RWPE2 (cell line): ENCODE measurements at regions not wholly inside any gene's neighbourhood (a gene's known extent, or its start where the extent isn't known, plus 50 kb on each side); places are given as distances from the start of the nearest gene placed in this dataset.

ENCODE experiments used
- ATAC-seq: fragments of 200-7000 bp; cut with Tn5 transposase; 3 replicates; pipeline ENCODE4 v1.9.1; 2021; ENCODE audit warnings: low read depth
- DNase-seq: peaks from one replicate; pipeline ENCODE4 v3.0.0-alpha.2; 2020; ENCODE audit warnings: low spot score
- H3K27ac ChIP-seq: fragments of 450-650 bp; 2 replicates; pipeline ENCODE4 v1.5.1; 2017; ENCODE audit warnings: mild to moderate bottlenecking; ENCODE audit not compliant: poor library complexity, severe bottlenecking
- H3K27me3 ChIP-seq: fragments of 250-450 bp; sonication (Bioruptor Pico); 2 replicates; pipeline ENCODE4 v1.5.1; 2021; ENCODE audit warnings: mild to moderate bottlenecking, moderate library complexity; ENCODE audit not compliant: insufficient read depth, poor library complexity, severe bottlenecking
- H3K36me3 ChIP-seq: fragments of 250-450 bp; sonication (Bioruptor Pico); 2 replicates; pipeline ENCODE4 v1.5.1; 2020; ENCODE audit warnings: low read depth, mild to moderate bottlenecking, moderate library complexity
- H3K4me1 ChIP-seq: fragments of 250-450 bp; sonication (Bioruptor Pico); 2 replicates; pipeline ENCODE4 v1.5.1; 2021; ENCODE audit warnings: mild to moderate bottlenecking, moderate library complexity; ENCODE audit not compliant: insufficient read depth, poor library complexity, severe bottlenecking
- H3K4me3 ChIP-seq: fragments of 250-450 bp; sonication (Bioruptor Pico); 2 replicates; pipeline ENCODE4 v1.5.1; 2021; ENCODE audit warnings: mild to moderate bottlenecking, moderate library complexity; ENCODE audit not compliant: severe bottlenecking
- H3K9me3 ChIP-seq: fragments of 250-450 bp; sonication (Bioruptor Pico); 2 replicates; pipeline ENCODE4 v1.5.1; 2021; ENCODE audit warnings: mild to moderate bottlenecking, moderate library complexity; ENCODE audit not compliant: severe bottlenecking
- CTCF ChIP-seq: fragments of 450-650 bp; IDR thresholded peaks from one replicate; pipeline ENCODE4 v1.5.1; 2017; ENCODE audit warnings: mild to moderate bottlenecking, moderate library complexity; ENCODE audit not compliant: poor library complexity, severe bottlenecking

GRCh38 chr1:81690676-81691453 is 109.9 kb upstream of the ADGRL2 start:
- Histone ChIP-seq H3K9me3 (no peaks in the 10 kb centered on the region), H3K4me1 (peaks cover 10% of the 10 kb centered on the region), H3K36me3 (no peaks in the 10 kb centered on the region), H3K27me3 (no peaks in the 10 kb centered on the region), H3K27ac (no peak overlapping the region), H3K4me3 (no peak overlapping the region)
- DNase-seq (no peak), ATAC-seq (no peak)
- TF ChIP-seq CTCF = no peak

- Histone ChIP-seq H3K4me1 (peaks cover 10% of the 10 kb centered on the region), H3K4me3 (no peak overlapping the region), H3K36me3 (no peaks in the 10 kb centered on the region), H3K9me3 (no peaks in the 10 kb centered on the region), H3K27ac (no peak overlapping the region), H3K27me3 (no peaks in the 10 kb centered on the region)
- no peak for TF ChIP-seq CTCF
- DNase-seq (no peak), ATAC-seq (peak; percentile 72)
Measured at GRCh38 chr1:81689531-81689941, 111.2 kb upstream of the ADGRL2 start.

GRCh38 chr1:81682490-81682889 is 118.2 kb upstream of the ADGRL2 start:
- H3K27ac ChIP-seq = no peak overlapping the region

GRCh38 chr1:81681601-81682266 is 119.0 kb upstream of the ADGRL2 start:
- Histone ChIP-seq H3K27ac (no peak overlapping the region), H3K27me3 (no peaks in the 10 kb centered on the region), H3K9me3 (no peaks in the 10 kb centered on the region), H3K4me1 (peaks cover 14% of the 10 kb centered on the region), H3K4me3 (no peak overlapping the region), H3K36me3 (no peaks in the 10 kb centered on the region)
- no peak for DNase-seq
- no peak for TF ChIP-seq CTCF
- ATAC-seq = peak; percentile 88

More at GRCh38 chr1:81682490-81682889, 118.2 kb upstream of the ADGRL2 start:
- ATAC-seq = peak; percentile 68; the same call in 2 of the 3 replicates
- Histone ChIP-seq H3K4me1 (peaks cover 14% of the 10 kb centered on the region), H3K4me3 (no peak overlapping the region), H3K27me3 (no peaks in the 10 kb centered on the region), H3K36me3 (no peaks in the 10 kb centered on the region), H3K9me3 (no peaks in the 10 kb centered on the region)
- no peak for DNase-seq
- TF ChIP-seq CTCF = no peak

GRCh38 chr1:81681114-81681513 is 119.6 kb upstream of the ADGRL2 start:
- Histone ChIP-seq H3K9me3 (no peaks in the 10 kb centered on the region), H3K27ac (no peak overlapping the region), H3K4me3 (no peak overlapping the region), H3K27me3 (no peaks in the 10 kb centered on the region), H3K4me1 (peaks cover 14% of the 10 kb centered on the region), H3K36me3 (no peaks in the 10 kb centered on the region)
- TF ChIP-seq CTCF = no peak
- DNase-seq (no peak), ATAC-seq (no peak)
